Urinary bladder (tissue), 3 donors: ENCODE measurements at regions not wholly inside any gene's neighbourhood (a gene's known extent, or its start where the extent isn't known, plus 50 kb on each side); places are given as distances from the start of the nearest gene placed in this dataset.

ENCODE experiments used
- DNase-seq: peaks from one replicate; pipeline ENCODE4 v3.0.0-alpha.2; 2015; ENCODE audit errors: extremely low spot score
- H3K27ac ChIP-seq: one replicate; pipeline ENCODE4 v1.5.1; 2013; ENCODE audit warnings: low read depth, mild to moderate bottlenecking, moderate library complexity
- H3K36me3 ChIP-seq: one replicate; pipeline ENCODE4 v1.6.1; 2013; ENCODE audit warnings: mild to moderate bottlenecking, moderate library complexity; ENCODE audit not compliant: insufficient read depth
- H3K4me1 ChIP-seq: one replicate; pipeline ENCODE4 v1.6.1; 2013; ENCODE audit warnings: mild to moderate bottlenecking, moderate library complexity; ENCODE audit not compliant: insufficient read depth
- H3K4me3 ChIP-seq: one replicate; pipeline ENCODE4 v1.5.1; 2013; ENCODE audit warnings: low read depth, low read length
- WGBS: extraction: QIAGEN DNeasy Blood & Tissue Kit; methylation state at CpG from one replicate; pipeline ENCODE4 v1.1.7; 2013; 5-methylcytosine and 5-hydroxymethylcytosine counted together
- donor health status: healthy with polysubstance abuse.
- donor health status: healthy.

GRCh38 chr2:56444339-56444738 lies 260.5 kb downstream of the CCDC85A start:
- H3K4me1 ChIP-seq = no peaks in the 10 kb centered on the region
- no peak overlapping the region for H3K27ac ChIP-seq
- no peaks in the 10 kb centered on the region for H3K36me3 ChIP-seq
- no peak overlapping the region for H3K4me3 ChIP-seq
- 75% methylated on average over 4 of the region's 4 CpGs for WGBS
- DNase-seq = peak; percentile 8

- 45% methylated on average over 5 of the region's 5 CpGs for WGBS
- Histone ChIP-seq H3K4me1 (no peaks in the 10 kb centered on the region), H3K27ac (no peak overlapping the region), H3K36me3 (no peaks in the 10 kb centered on the region), H3K4me3 (no peak overlapping the region)
- DNase-seq = peak; percentile 3
Measured at GRCh38 chr2:56448403-56449001, 264.7 kb downstream of the CCDC85A start.

GRCh38 chr2:56449002-56449431 lies 265.2 kb downstream of the CCDC85A start:
- Histone ChIP-seq H3K36me3 (no peaks in the 10 kb centered on the region), H3K27ac (no peak overlapping the region), H3K4me3 (no peak overlapping the region), H3K4me1 (no peaks in the 10 kb centered on the region)
- WGBS = 55% methylated on average over 8 of the region's 8 CpGs
- peak; percentile 51 for DNase-seq

GRCh38 chr2:56449449-56449860 lies 265.7 kb downstream of the CCDC85A start:
- no peak overlapping the region for H3K4me3 ChIP-seq
- DNase-seq = no peak
- no peaks in the 10 kb centered on the region for H3K36me3 ChIP-seq
- no peaks in the 10 kb centered on the region for H3K4me1 ChIP-seq
- WGBS = 66% methylated on average over 2 of the region's 2 CpGs
- no peak overlapping the region for H3K27ac ChIP-seq

- Histone ChIP-seq H3K4me3 (no peak overlapping the region), H3K4me1 (no peaks in the 10 kb centered on the region), H3K36me3 (no peaks in the 10 kb centered on the region), H3K27ac (no peak overlapping the region)
- WGBS = 76% methylated on average over 1 of the region's 1 CpG
- no peak for DNase-seq
Measured at GRCh38 chr2:56450047-56450446, 266.3 kb downstream of the CCDC85A start.

GRCh38 chr2:56450772-56451171 lies 267.0 kb downstream of the CCDC85A start:
- no peaks in the 10 kb centered on the region for H3K36me3 ChIP-seq
- no peak for DNase-seq
- no peak overlapping the region for H3K4me3 ChIP-seq
- no peaks in the 10 kb centered on the region for H3K4me1 ChIP-seq
- H3K27ac ChIP-seq = no peak overlapping the region

GRCh38 chr2:56455642-56456041 lies 271.9 kb downstream of the CCDC85A start:
- Histone ChIP-seq H3K4me3 (no peak overlapping the region), H3K27ac (no peak overlapping the region), H3K4me1 (no peaks in the 10 kb centered on the region), H3K36me3 (no peaks in the 10 kb centered on the region)
- 79% methylated on average over 2 of the region's 2 CpGs for WGBS
- DNase-seq = no peak

- WGBS = 80% methylated on average over 1 of the region's 1 CpG
- H3K36me3 ChIP-seq = no peaks in the 10 kb centered on the region
- H3K4me1 ChIP-seq = no peaks in the 10 kb centered on the region
- H3K27ac ChIP-seq = no peak overlapping the region
- no peak overlapping the region for H3K4me3 ChIP-seq
- no peak for DNase-seq
Measured at GRCh38 chr2:56456791-56457190, 273.0 kb downstream of the CCDC85A start.

GRCh38 chr2:56460508-56460907 lies 276.7 kb downstream of the CCDC85A start:
- 47% methylated on average over 1 of the region's 1 CpG for WGBS

GRCh38 chr2:56464066-56464465 lies 280.3 kb downstream of the CCDC85A start:
- H3K36me3 ChIP-seq = no peaks in the 10 kb centered on the region
- no peak overlapping the region for H3K4me3 ChIP-seq
- 82% methylated on average over 3 of the region's 3 CpGs for WGBS
- no peak overlapping the region for H3K27ac ChIP-seq
- DNase-seq = no peak
- no peaks in the 10 kb centered on the region for H3K4me1 ChIP-seq

More at GRCh38 chr2:56460508-56460907, 276.7 kb downstream of the CCDC85A start:
- H3K4me3 ChIP-seq = no peak overlapping the region
- H3K4me1 ChIP-seq = no peaks in the 10 kb centered on the region
- no peak for DNase-seq
- H3K27ac ChIP-seq = no peak overlapping the region
- H3K36me3 ChIP-seq = no peaks in the 10 kb centered on the region

GRCh38 chr2:56464613-56465012 lies 280.8 kb downstream of the CCDC85A start:
- no peak overlapping the region for H3K4me3 ChIP-seq
- H3K27ac ChIP-seq = no peak overlapping the region
- H3K4me1 ChIP-seq = no peaks in the 10 kb centered on the region
- 90% methylated on average over 2 of the region's 2 CpGs for WGBS
- no peaks in the 10 kb centered on the region for H3K36me3 ChIP-seq
- no peak for DNase-seq

- no peak for DNase-seq
- Histone ChIP-seq H3K4me3 (no peak overlapping the region), H3K4me1 (no peaks in the 10 kb centered on the region), H3K27ac (no peak overlapping the region), H3K36me3 (no peaks in the 10 kb centered on the region)
Measured at GRCh38 chr2:56465491-56465890, 281.7 kb downstream of the CCDC85A start.

- Histone ChIP-seq H3K36me3 (no peaks in the 10 kb centered on the region), H3K27ac (no peak overlapping the region), H3K4me3 (no peak overlapping the region), H3K4me1 (no peaks in the 10 kb centered on the region)
- DNase-seq = no peak
Measured at GRCh38 chr2:56473524-56473923, 289.7 kb downstream of the CCDC85A start.

- Histone ChIP-seq H3K36me3 (no peaks in the 10 kb centered on the region), H3K4me3 (no peak overlapping the region), H3K27ac (no peak overlapping the region), H3K4me1 (no peaks in the 10 kb centered on the region)
- no peak for DNase-seq
- WGBS = 24% methylated on average over 4 of the region's 4 CpGs
Measured at GRCh38 chr2:56474412-56475158, 290.8 kb downstream of the CCDC85A start.
